Adrenal gland (tissue), 9 donors: ENCODE measurements at regions not wholly inside any gene's neighbourhood (a gene's known extent, or its start where the extent isn't known, plus 50 kb on each side); places are given as distances from the start of the nearest gene placed in this dataset.
"Not testable (repeated sequence)": the region's sequence is repeated elsewhere in the genome, so short reads cannot be mapped to it uniquely, and the experiment has no call there.

ENCODE experiments used
- DNase-seq, 7 donors: peaks; one replicate each; pipeline ENCODE4 v3.0.0-alpha.2; 2019 to 2020
- H3K27ac ChIP-seq, 5 donors: fragments of 200-600 bp; sonication (generic) in 4 of 5; 1 replicate in 3 of 5; 2 replicates in 2 of 5; pipeline versions ENCODE4 v1.5.1 to v1.8.0; 2016 to 2020; ENCODE audit warnings: mild to moderate bottlenecking in 1 of 5
- H3K27me3 ChIP-seq: fragments of 200-600 bp; 2 replicates; pipeline ENCODE4 v1.8.0; 2021
- H3K36me3 ChIP-seq, 2 donors: fragments of 200-600 bp; replicated peaks in 1 of 2; 1 replicate in 1 of 2; 2 replicates in 1 of 2; pipeline versions ENCODE4 v1.5.1 to v1.8.0; 2018 to 2022
- H3K4me1 ChIP-seq, 2 donors: fragments of 200-600 bp; replicated peaks in 1 of 2; 1 replicate in 1 of 2; 2 replicates in 1 of 2; pipeline versions ENCODE4 v1.5.1 to v1.8.0; 2018 to 2021
- H3K4me3 ChIP-seq, 4 donors: fragments of 200-600 bp; sonication (generic) in 3 of 4; one replicate each; pipeline ENCODE4 v1.5.1; 2016 to 2018
- H3K9me3 ChIP-seq, 3 donors: fragments of 200-600 bp; sonication (generic) in 1 of 3; replicated peaks in 1 of 3; 1 replicate in 2 of 3; 2 replicates in 1 of 3; pipeline versions ENCODE4 v1.5.1 to v1.8.0; 2016 to 2021
- CTCF ChIP-seq, 6 experiments: fragments of 450-650 bp in 4 of 6; fragments of 200-600 bp in 2 of 6; sonication (generic) in 1 of 6; IDR thresholded peaks; 1 replicate in 5 of 6; 2 replicates in 1 of 6; pipeline versions ENCODE4 v1.5.1 to v1.8.0; 2016 to 2021; ENCODE audit warnings: antibody characterized with exemption in 6 of 6, mild to moderate bottlenecking in 2 of 6, moderate library complexity in 1 of 6
- POLR2A ChIP-seq, 2 donors: fragments of 450-650 bp; IDR thresholded peaks; one replicate each; pipeline ENCODE4 v1.6.1; 2017; ENCODE audit warnings: antibody characterized with exemption in 2 of 2, mild to moderate bottlenecking in 2 of 2, moderate library complexity in 1 of 2
- WGBS, 4 donors: extraction: QIAGEN DNeasy Blood & Tissue Kit in 2 of 4; methylation state at CpG; one replicate each; pipeline versions ENCODE4 v1.1.5 to v1.1.7; 2013 to 2017; 5-methylcytosine and 5-hydroxymethylcytosine counted together
- intact Hi-C, 2 donors: fragments of 100-400 bp; cut with DNase I; formaldehyde crosslinking; loops; one replicate each; pipeline versions ENCODE4 v1.14.1 to v1.15.0; 2022 to 2023
- donor health status: healthy with polysubstance abuse.
- donor health status: Bipolar disorder and iron deficiency.
- donor health status: DM: yes; HTN: yes; CAD: no.
- donor health status: DM: no; HTN: no; CAD: no.
- donor health status: DM: no; HTN: no; CAD: no.

GRCh38 chr10:21368728-21369425 lies 156.6 kb downstream of the SKIDA1 start:
- intact Hi-C loops, result no loop called here
- WGBS, 4 donors, result 59 to 69% (median 61%) methylated on average over 9 of the region's 9 CpGs

GRCh38 chr10:21368022-21368582 lies 157.4 kb downstream of the SKIDA1 start:
- Histone ChIP-seq H3K27me3 (no peaks in the 10 kb centered on the region), H3K36me3 (no peaks in the 10 kb centered on the region), H3K4me3 (no peak overlapping the region), H3K4me1 (peaks cover 30 to 47% of the 10 kb centered on the region in 2 donors), H3K27ac (peak overlapping the region in 2 of 5 donors; percentile 2 to 31), H3K9me3 (no peaks in the 10 kb centered on the region)
- TF ChIP-seq POLR2A (IDR thresholded peaks at IDR 0.05), result no peak
- TF ChIP-seq CTCF (IDR thresholded peaks at IDR 0.05), result no peak
- intact Hi-C loops, result no loop called here
- no peak for DNase-seq
- 62 to 69% (median 65%) methylated on average over 8 of the region's 8 CpGs for WGBS, 4 donors

More at GRCh38 chr10:21368728-21369425, 156.6 kb downstream of the SKIDA1 start:
- Histone ChIP-seq H3K4me3 (no peak overlapping the region), H3K9me3 (no peaks in the 10 kb centered on the region), H3K4me1 (peaks cover 25 to 41% of the 10 kb centered on the region in 2 donors), H3K27me3 (no peaks in the 10 kb centered on the region), H3K27ac (peak overlapping the region in 3 of 5 donors; percentile 29 to 50 (median 31)), H3K36me3 (no peaks in the 10 kb centered on the region)
- DNase-seq, result peak; percentile 64 to 87 (median 85)
- TF ChIP-seq CTCF (IDR thresholded peaks at IDR 0.05) (no peak), POLR2A (IDR thresholded peaks at IDR 0.05) (peak in 1 of 2 donors; percentile 24)

- intact Hi-C loops, H3K9me3 ChIP-seq: not testable (repeated sequence)
- WGBS, 4 donors, result 51 to 74% (median 60%) methylated on average over 6 of the region's 6 CpGs
These were observed 159.4 kb downstream of the SKIDA1 start for GRCh38 chr10:21366108-21366507.

GRCh38 chr10:21364196-21365114 lies 161.0 kb downstream of the SKIDA1 start:
- peak in 6 of 7 donors; percentile 29 to 66 (median 50) for DNase-seq
- 52 to 58% (median 57%) methylated on average over 11 of the region's 11 CpGs for WGBS, 4 donors
- intact Hi-C loops, result no loop called here

More at GRCh38 chr10:21366108-21366507, 159.4 kb downstream of the SKIDA1 start:
- DNase-seq, result peak; percentile 35 to 71 (median 60)
- not testable (repeated sequence) for H3K27me3 ChIP-seq, H3K4me3 ChIP-seq, H3K36me3 ChIP-seq
- H3K4me1 ChIP-seq, result peaks cover 27 to 46% of the 10 kb centered on the region in 2 donors
- H3K27ac ChIP-seq, result peak overlapping the region in 2 of 5 donors; percentile 31 to 67

More at GRCh38 chr10:21364196-21365114, 161.0 kb downstream of the SKIDA1 start:
- TF ChIP-seq CTCF (IDR thresholded peaks at IDR 0.05) (no peak), POLR2A (IDR thresholded peaks at IDR 0.05) (no peak)
- Histone ChIP-seq H3K9me3 (no peaks in the 10 kb centered on the region), H3K4me3 (no peak overlapping the region), H3K36me3 (no peaks in the 10 kb centered on the region), H3K27ac (peak overlapping the region; percentile 4 to 83 (median 69)), H3K4me1 (peaks cover 27 to 41% of the 10 kb centered on the region in 2 donors), H3K27me3 (no peaks in the 10 kb centered on the region)
